ENCODE measurements at regions not wholly inside any gene's neighbourhood (a gene's known extent, or its start where the extent isn't known, plus 50 kb on each side); places are given as distances from the start of the nearest gene placed in this dataset.

GRCh38 chr18:33803636-33804035 is 225.6 kb downstream of the ASXL3 start:
- Mint-ChIP-seq H3K36me3 (ENCODE audit: low read depth) (no peaks in the 10 kb centered on the region), H3K4me1 (no peaks in the 10 kb centered on the region), H3K9me3 (no peaks in the 10 kb centered on the region), H3K27me3 (ENCODE audit: low read depth, poor library complexity) (no peaks in the 10 kb centered on the region), H3K27ac (no peak overlapping the region), H3K4me3 (no peak overlapping the region)
- no peak for DNase-seq
- TF ChIP-seq CTCF (IDR thresholded peaks at IDR 0.05) = no peak

GRCh38 chr18:33802955-33803354 is 224.9 kb downstream of the ASXL3 start:
- DNase-seq = no peak
- Mint-ChIP-seq H3K4me1 (no peaks in the 10 kb centered on the region), H3K27ac (no peak overlapping the region), H3K27me3 (ENCODE audit: low read depth, poor library complexity) (no peaks in the 10 kb centered on the region), H3K36me3 (ENCODE audit: low read depth) (no peaks in the 10 kb centered on the region), H3K9me3 (no peaks in the 10 kb centered on the region), H3K4me3 (no peak overlapping the region)
- TF ChIP-seq CTCF (IDR thresholded peaks at IDR 0.05) = no peak

Measured in nephron progenitor cell (in vitro differentiated cells).